Fibroblast of pulmonary artery (primary cell): ENCODE measurements at regions not wholly inside any gene's neighbourhood (a gene's known extent, or its start where the extent isn't known, plus 50 kb on each side); places are given as distances from the start of the nearest gene placed in this dataset.
"Not testable (repeated sequence)": the region's sequence is repeated elsewhere in the genome, so short reads cannot be mapped to it uniquely, and the experiment has no call there.

ENCODE experiments used
- DNase-seq: peaks from one replicate; pipeline ENCODE4 v3.0.0-alpha.2; 2010; ENCODE audit warnings: low read depth
- H3K4me3 ChIP-seq: replicated peaks from 2 replicates; pipeline ENCODE4 v1.5.1; 2011; ENCODE audit warnings: low read depth, mild to moderate bottlenecking, control low read depth, low read length, moderate library complexity
- CTCF ChIP-seq: IDR thresholded peaks from 2 replicates; pipeline ENCODE4 v1.5.1; 2011; ENCODE audit warnings: mild to moderate bottlenecking, control low read depth, low read length, inconsistent platforms; ENCODE audit errors: missing control alignments

- DNase-seq: no peak
- no peak overlapping the region for H3K4me3 ChIP-seq
- no peak for TF ChIP-seq CTCF
These were observed 499.1 kb upstream of the GRIN3A start for GRCh38 chr9:102237520-102237919.

- no peak for DNase-seq
- no peak for TF ChIP-seq CTCF
- H3K4me3 ChIP-seq: no peak overlapping the region
These were observed 498.6 kb upstream of the GRIN3A start for GRCh38 chr9:102237094-102237493.

GRCh38 chr9:102227416-102227815, 489.0 kb upstream of the GRIN3A start:
- H3K4me3 ChIP-seq, DNase-seq: not testable (repeated sequence)

DNA sequence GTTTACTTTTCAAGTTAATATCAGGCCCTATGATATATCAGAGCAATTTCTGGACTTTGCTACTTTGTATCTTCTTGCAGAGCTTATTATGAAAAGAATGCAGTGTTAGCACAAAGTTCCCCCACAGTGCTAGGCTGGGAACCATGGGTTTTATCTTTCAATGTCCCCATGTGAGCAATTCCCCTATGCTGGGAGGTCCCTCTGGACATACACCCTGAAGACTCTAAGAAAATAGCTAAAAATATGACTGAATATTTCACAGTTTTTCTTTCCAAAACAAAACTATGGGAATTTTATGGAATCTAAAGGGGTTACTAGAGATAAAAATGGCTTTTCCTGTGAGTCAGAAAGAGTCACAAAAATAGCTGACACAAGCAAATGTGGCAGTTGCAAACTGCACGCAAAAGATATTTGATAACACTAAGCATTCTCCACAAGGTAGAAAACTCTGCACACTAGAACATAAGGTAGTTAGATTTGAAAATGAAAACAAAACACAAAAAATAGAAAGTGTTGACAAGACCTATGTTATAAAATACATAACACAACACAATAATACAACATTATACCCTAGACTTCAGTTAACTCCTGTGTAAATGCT, 487.5 kb upstream of the GRIN3A start:
- no peak for DNase-seq
- no peak overlapping the region for H3K4me3 ChIP-seq
- no peak for TF ChIP-seq CTCF

- H3K4me3 ChIP-seq, DNase-seq: not testable (repeated sequence)
These were observed 485.1 kb upstream of the GRIN3A start for GRCh38 chr9:102223320-102224136.

DNA sequence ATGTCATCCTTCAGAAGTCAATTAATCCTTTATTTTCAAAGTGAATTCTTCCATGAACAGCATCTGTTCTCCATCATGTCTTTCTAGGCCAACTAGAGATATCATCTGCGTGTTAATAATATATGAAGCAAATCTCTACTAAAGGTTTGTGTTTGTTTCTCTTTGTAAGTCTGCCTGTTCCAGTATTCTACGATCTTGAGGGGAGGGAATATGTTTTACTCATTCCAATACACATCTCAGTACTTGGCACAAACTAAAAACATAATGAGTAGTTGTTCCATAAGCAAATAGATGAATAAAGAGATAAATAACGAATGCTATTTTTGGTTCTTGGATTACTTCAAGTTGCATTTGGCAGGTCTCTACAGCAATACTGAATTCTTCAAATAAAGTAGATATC, 470.7 kb upstream of the GRIN3A start:
- no peak overlapping the region for H3K4me3 ChIP-seq
- DNase-seq: no peak
- TF ChIP-seq CTCF: no peak

GRCh38 chr9:102206432-102206831, 468.0 kb upstream of the GRIN3A start:
- DNase-seq: no peak
- H3K4me3 ChIP-seq: no peak overlapping the region
- no peak for TF ChIP-seq CTCF

DNA sequence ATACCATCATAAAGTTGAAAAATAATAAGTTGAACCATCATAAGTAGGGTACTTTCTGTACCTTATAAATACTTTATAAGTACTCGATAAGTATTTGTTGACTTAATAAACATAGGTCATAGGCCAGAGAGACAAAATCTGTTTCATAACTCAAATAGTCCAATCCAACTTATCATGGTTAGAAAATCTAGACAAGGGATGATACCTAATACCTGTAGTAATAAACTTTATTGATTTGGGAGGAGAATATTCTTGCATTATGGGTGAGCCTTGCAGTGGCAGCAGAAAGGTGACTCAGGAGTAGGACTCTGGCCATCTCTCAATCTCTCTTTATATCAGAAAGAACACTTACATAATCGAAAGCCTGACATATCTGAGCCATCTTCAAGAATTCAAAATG, 466.8 kb upstream of the GRIN3A start:
- no peak for TF ChIP-seq CTCF
- no peak overlapping the region for H3K4me3 ChIP-seq
- DNase-seq: no peak
